NOMO-1 treated with DMSO at 0.1 percent for 48 hours (cell line): ENCODE measurements at regions not wholly inside any gene's neighbourhood (a gene's known extent, or its start where the extent isn't known, plus 50 kb on each side); places are given as distances from the start of the nearest gene placed in this dataset.
"Not testable (repeated sequence)": the region's sequence is repeated elsewhere in the genome, so short reads cannot be mapped to it uniquely, and the experiment has no call there.

Source experiments
- DNase-seq: peaks from one replicate; lab custom pipeline; 2025; ENCODE audit not compliant: unreplicated experiment; lab: John Stamatoyannopoulos, UW

DNA sequence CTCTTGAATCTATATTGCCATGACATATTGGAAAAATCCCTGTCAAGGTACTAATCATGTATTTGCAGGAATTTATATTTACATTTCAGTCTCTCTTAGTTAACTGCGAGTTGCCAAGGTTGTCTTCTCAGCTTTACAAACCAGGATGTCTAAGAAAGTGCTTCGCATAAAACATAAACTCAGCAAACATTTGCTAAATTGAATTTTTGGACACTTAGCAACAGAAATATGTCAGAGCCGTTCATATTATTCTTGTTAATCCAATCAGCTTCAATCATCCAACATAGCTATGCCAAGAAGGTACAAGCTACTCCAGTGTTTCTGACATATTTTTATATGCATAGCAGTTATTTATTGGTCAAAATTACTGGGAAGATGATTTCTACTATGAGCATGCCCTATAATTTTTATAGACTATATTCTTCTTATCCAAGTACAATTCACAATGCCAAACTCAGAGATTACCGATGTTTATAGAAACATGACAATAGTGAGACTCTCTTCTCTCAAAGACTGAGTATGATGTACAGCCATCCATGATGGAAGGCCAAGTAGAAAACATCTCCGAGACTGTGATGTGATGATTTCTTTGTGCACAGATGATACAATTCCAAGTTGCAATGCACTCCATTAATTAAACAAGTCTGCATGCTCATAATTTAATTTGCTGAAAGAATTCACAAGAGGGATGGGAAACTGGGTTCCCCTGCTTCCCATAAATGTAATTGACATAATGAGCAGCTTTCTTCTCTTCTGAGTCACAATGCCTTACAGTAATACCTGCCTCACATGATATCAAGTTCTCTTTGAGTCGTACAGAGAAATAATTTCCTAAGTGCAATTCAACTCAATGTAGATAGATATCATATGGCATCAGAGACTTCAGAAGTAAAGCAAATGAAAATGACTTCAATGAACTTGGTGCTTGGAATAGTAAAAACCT is 776.3 kb downstream of the EFNB2 start:
- no peak for DNase-seq

DNA sequence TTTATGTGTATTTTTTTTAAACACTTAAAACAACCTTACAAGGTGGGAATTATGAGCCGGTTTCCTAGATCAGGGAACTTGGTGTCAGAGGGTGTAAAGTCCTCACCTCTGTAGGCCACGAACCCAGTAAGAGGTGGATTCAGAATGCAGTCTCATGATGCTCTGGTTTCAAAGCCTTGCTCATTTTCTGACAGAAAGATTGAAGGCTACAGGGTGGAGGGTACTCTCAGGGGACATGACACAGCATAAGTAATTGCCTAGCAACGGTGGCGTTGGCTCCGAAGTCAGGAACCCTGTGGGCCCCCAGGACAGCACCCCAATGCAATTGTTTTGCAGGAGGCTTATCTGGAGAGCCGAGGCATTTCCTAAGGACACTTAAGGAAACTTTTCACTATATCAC is 794.7 kb downstream of the EFNB2 start:
- no peak for DNase-seq

DNA sequence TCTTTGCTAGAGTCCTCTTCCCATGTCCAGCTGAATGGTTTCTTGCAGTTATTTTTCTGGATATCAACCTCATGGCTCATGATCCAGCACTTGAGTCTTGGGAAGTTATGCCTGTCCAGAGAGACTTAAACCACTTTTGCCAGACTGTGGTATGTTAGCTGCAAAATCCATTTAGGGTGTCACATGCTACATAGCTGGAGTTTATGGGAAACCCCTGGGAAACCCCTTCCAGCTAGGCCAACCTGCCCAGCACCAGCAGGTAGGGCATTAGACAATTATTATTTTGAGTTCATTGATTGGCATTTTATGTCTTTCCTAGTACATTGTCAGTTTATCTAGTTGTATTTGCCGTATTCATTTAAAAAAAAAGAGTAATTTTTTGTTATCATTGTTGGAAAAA is 797.8 kb downstream of the EFNB2 start:
- DNase-seq, result no peak

DNA sequence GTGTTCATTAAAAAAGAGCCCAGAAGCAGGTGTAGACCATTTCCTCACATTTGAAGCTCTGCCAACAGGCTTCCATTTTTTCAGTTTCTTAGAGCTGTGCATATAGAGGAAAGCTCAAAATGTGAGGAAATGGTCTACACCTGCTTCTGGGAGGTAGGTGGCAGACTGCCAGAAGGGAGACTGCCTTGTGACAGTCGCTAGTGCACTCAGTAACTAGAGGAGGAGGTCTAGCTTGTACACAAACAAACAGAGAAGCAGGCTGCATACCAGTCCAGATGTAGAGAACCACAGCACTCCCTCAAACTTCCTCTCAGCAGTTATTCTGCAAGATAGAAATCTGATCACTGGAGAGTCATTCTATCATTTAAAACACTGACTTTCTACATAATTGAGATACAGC is 800.2 kb downstream of the EFNB2 start:
- no peak for DNase-seq

DNA sequence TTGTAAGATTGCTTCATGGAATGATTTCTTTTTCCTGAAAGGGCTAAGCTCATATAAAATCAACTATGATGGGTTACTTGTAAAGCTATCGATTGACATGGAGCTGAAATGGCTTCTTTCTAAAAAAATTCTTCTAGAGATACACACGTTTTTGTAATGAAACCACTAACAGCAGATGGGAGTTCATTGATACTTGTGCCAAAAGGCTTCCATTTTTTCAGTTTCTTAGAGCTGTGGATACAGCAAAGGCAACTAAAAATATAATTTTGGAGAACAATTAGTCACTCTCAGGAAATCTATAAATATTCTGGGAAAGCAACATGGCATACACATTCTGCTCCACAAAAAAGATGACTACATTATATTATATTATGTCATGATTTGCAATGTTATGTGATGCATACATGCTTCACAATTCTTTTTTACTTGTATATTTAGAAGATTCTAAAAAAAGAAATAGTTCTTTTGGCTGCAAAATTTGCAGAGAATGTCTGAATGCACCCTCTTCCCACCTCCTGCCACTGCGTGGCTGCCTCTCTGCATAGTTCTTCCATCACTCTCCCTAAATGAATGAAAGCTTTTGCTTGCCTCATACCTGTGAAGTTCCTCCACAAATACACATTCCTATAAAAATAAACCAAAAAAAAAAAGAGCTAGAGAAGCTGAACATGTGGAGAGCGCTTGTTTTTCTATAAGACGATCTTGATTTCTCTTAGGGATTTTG is 802.5 kb downstream of the EFNB2 start:
- DNase-seq, result no peak

DNA sequence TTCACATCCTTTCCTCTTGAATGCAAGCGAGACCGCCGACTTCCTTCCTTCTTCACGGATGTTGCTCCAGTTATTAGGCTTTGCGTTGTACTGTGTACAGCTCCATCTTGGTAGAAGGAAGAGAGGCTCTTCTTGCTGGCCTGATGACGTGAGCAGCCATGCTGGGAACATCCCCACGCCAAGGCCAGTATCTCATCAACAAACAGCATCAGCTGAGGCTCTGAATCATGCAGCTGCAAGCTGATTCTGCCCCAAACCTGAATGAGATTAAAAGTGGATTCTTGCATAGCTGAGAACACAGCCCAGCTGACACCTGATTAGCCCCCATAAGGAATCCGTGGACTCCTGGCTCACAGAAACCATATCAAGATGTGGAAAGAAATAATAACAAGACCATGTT is 809.6 kb downstream of the EFNB2 start:
- no peak for DNase-seq

DNA sequence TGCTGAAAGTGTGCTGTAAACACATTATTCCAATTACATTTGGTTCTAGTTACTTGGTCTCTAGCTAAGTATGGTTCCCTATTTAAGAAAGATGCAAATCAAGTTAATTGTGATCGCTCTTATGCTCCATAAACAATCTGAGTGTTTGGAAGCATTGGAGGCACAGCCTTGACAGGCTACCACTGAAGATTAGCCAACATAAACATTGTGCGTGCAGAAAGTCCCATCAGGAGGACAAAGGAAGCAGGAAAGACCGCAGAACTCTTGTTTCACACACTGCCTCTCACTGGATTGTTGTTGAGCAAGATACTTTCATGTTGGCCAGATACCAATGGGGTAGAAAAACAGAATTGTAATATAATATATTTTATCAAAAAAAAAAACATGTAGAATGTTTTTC is 814.4 kb downstream of the EFNB2 start:
- DNase-seq, result no peak

DNA sequence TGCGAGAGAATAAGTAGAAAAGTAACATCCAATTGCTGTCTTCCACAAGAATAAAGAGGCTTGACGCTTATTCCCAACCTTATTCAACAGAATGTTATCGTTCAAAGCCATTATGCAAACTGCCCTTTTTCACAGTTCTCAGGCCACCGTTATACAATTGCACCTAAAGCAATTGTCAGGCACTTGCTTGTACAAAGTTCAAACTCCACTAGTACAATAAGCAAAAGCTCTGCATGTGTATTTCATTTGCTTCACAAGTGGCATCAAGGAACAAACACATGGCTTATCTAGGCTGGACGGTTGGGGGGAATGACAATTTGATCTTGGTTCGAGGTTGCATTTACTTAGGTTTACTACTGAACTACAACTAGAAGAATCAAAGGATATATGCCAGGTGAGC is 815.6 kb downstream of the EFNB2 start:
- no peak for DNase-seq

DNA sequence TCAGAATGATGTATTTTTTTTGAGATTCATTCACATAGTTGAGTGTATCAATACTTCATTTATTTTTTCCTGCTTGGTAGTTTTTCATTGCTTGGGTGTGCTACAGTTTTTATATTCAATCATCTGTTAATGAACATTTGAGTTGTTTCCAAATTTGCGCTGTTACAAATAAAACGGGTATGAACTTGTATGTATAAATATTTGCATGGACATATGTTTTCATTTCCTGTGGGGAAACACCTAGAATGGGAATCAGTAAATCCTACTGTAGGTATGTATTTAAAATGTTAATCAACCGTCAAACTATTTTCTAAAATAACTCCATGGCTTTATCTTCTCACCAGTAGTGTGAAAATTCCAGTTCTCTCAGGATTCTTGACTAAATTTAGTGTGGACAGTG is 826.3 kb downstream of the EFNB2 start:
- no peak for DNase-seq

DNA sequence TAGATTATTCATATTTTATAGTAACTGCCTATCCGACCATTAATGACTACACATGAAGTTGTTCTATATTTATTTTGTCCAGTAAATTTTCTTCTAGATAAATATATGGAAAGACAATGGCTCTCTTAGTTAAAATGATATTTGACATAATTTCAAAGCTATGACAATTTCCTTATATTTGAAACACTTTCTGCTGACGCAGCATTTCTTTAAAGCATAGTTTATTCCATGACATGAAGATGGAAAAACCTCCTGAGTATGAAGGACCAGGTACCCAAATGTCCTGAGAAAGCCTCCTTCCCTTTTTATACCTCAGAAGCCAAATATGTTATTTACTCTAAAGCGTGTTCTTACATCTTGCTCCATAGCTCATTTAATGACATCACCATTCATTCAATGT is 831.6 kb downstream of the EFNB2 start:
- no peak for DNase-seq

DNA sequence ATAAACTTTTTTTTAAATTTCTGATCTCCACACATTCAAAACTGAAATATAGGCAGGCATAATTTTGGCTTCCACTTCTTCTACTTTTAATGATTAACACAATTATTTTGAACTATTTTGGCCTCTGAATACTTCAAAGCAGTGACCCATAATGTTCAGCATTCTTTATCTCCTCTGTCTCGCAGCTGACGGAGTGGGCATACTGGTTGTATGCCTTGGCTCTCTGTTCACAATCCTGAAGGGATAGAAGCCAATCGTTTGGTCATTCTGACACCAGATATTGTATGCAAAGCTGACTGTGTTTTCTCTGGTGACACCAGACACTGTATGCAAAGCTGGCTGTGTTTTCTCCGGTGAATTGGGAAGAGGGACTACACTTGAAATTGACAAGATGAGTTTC is 833.0 kb downstream of the EFNB2 start:
- no peak for DNase-seq

DNA sequence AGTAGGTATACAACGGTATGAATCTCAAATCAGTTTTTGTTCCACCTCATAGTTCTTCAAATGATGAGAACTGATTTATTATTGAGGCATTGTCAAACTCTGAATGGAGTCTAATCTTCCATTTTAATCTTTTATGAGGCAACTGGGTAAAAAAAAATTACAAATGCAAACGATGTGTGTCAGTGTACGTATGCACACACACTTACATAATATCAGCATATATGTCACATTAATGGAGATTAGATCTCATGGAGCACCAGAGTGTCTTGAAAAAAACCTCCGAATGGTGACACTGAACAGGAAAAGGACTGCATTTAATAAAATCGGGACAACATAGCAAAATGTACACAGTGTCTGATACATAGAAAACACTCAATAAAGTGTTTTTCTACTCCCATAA is 842.7 kb downstream of the EFNB2 start:
- no peak for DNase-seq

DNA sequence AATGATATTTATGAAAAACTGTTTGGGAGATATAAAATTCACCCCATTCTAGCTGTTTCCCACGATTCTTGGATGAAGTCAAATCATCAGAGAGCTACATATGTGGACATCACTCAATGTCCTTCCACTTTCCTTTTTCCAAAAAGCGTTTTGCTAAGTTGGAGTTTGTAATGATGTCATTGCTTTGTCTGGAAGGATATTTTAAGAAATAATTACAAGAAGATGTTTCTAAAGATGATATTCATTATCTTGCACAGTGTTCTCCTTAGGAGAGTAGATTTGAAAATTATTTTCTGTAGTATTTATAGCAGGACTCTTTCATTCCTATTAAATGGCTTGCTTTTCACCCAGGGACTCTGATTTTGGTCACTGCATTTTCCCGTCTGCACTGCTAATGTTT is 851.2 kb downstream of the EFNB2 start:
- DNase-seq, result no peak

DNA sequence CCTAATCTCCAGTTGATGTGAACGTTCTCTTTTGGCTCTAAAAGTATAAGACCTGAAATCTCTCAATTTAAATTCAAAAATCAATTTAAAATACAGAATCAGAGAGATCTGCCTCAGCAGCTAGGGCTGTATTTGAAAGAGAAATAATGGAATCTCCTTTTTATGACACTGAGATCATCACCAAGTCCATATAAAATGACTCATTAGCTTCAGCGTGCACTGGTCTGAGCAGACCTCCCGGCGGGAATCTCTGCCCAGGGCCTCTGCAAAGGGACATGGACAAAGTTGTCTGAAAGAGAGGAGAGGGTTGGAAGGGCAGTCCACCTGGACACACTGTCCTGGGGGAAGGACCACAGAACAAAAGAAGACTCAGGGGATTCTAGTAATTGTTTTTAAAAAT is 855.6 kb downstream of the EFNB2 start:
- no peak for DNase-seq

DNA sequence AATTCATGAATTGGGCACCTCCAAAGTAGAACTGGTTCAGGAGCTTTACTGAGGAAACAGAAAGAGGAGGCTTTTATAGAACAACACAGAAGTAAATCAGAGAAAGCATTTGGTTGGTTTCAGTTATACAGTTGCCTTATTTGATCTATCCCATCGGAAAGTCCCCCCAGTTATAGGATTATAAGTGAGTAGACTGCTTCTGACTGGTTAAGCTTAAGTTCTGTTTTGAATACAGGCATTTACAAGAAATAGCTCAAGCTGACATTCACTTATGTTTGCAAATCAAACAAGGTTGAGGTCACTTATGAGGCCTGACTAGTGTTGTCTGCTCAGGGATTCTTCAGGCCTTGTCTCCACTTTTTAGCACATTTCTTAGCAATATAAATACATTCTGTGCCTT is 857.4 kb downstream of the EFNB2 start:
- no peak for DNase-seq

DNA sequence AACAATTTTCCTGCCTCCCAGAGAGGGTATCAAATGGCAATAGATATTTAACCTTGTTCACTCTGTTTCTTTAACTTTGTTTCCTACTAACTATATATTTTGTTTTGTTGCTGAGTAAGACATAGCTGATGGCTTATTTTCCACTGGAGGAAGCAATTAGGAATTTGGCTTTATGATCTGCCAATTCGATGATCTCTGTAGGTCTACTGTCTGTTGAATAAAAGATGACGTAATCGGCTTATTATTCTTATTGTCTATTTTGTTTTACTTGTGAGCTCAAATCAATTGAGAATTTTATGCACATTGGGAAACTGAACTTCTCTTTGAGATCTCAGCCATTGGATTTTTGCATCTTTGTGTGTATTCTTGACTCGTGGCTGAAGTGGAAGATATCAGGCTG is 862.6 kb downstream of the EFNB2 start:
- DNase-seq, result no peak

DNA sequence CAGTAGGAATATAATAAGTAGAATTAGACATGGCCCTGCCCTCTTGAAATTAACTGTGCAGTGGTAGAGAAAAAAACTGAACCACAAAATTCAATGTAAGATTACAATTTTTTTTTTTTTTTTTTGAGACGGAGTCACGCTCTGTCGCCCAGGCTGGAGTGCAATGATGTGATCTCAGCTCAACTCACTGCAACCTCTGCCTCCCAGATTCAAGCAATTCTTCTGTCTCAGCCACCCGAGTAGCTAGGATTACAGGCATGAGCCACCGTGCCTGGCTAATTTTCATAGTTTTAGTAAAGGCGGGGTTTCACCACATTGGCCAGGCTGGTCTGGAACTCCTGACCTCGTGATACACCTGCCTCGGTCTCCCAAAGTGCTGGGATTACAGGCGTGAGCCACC is 864.3 kb downstream of the EFNB2 start:
- DNase-seq, result not testable (repeated sequence)

DNA sequence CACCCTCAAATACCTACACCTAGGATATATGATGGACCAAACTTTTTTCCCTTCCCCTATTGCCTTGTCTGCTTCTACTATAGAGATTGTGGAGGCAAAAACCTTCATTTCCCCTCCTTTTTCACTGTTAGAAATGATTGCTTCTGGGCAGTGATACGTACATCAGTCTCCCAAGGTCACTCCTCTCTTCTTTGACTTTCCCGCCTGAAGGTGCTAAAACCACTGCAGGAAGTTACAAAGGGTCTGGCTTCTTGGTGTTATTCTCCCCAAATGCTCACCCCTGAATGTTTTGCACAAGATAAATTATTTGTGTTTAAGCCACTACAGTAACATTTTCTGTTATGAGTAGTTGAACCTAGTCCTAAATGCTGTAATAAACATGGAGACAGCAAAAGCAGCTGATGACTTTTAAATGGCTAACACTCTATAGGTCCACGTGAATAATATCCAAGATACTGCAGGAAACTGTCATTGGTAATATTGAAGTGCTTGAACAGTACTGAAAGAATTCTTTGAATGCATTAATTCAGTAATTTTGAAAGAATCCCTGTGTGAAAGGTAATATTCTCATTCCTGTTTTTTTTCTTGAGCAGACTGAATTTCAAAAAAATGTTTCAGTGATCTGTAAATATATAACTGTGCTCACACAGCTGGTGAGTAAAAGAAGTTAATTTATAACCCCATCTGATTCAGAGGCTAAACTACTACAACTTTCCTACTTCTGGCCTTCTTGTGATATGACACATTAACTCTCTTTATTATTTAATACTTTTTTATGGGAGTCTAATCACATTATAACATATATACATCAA is 865.1 kb downstream of the EFNB2 start:
- DNase-seq, result no peak

DNA sequence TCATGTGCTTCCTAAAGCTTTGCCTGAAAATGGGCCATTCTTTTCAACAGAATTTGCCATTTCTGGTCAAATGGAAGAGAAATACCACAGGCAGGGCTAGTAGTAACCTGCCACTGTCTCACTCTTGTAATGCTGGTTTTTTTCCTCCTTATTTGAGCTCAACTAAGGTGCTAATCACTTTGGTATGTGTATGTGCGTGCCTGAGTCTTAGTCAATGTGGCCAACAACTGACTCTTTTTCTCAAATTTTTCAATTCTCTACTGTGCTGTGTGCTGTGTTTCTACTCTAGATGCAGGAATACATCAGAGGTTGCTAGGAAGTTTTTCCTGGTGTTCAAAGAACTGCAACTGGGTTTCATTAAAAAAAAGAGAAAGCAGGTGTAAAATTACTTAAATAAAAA is 870.2 kb downstream of the EFNB2 start:
- no peak for DNase-seq

DNA sequence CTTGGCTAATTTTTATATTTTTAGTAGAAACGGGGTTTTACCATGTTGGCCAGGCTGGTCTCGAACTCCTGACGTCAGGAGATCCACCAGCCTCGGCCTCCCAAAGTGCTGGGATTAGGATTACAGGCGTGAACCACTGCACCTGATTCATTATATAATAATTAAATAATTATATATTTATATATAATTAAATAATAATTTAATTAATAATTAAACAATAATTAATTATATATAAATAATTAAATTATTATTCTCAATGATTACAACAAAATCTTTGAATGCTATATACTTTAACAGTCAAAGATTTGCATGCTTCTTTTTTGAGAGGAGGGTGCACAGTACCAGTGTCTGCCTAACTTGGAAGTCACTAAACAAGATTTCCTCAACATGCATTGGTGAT is 872.3 kb downstream of the EFNB2 start:
- DNase-seq, result no peak

DNA sequence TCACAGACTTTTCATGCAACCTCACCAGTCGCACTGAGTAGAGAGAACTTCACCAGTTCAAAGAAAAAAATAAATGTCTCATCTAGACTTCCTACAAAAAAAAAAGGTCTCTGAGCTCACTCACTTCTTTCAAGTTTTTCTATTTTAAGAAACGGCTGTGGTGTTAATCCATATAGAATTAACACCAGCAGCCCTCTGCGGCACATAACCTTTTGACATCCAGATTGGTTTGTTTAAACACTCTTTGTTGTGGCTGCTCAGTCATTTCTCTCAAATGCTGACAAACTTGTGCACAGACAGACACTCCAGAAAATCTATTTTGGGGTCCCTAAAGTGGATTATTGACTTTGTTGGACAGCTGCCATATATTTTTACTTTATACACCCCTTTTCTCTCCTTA is 874.9 kb downstream of the EFNB2 start:
- no peak for DNase-seq

DNA sequence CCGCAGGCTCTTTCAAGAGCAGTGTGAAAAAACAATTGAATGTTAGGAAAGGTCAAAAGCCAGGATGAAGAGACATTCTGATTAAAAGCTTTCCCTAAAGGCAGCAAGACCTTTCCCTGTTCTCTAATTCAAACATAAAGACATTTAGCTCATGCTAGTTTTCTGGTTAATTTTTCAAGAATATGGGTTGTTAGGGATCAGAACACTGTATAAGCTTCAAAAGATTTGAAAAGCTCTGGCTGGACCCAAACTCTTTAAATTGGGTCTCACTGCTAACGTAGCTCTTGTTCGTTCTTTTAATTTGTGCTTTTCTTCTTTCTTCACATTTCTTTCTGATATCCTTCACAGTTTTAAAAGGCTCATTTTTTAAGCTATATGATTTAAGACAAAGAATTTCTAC is 877.0 kb downstream of the EFNB2 start:
- no peak for DNase-seq
